CD14-positive monocyte (primary cell): ENCODE measurements at regions not wholly inside any gene's neighbourhood (a gene's known extent, or its start where the extent isn't known, plus 50 kb on each side); places are given as distances from the start of the nearest gene placed in this dataset.
A peak's percentile ranks its signal among the peaks of the same experiment; 100 is the strongest.

Experiments
- DNase-seq, 3 donors: peaks; one replicate each; pipeline ENCODE4 v3.0.0-alpha.2; 2011 to 2022
- H2AFZ ChIP-seq: 2 replicates; pipeline ENCODE4 v1.6.0; 2012; ENCODE audit warnings: mild to moderate bottlenecking, low read depth, low read length, inconsistent platforms; ENCODE audit not compliant: insufficient read depth, poor library complexity, severe bottlenecking
- H3K27ac ChIP-seq, 2 donors: 1 replicate in 1 of 2; 2 replicates in 1 of 2; pipeline ENCODE4 v1.5.1; 2012 to 2013; ENCODE audit warnings: low read length in 2 of 2, control low read depth in 1 of 2, inconsistent platforms in 1 of 2, low read depth in 1 of 2, mild to moderate bottlenecking in 1 of 2
- H3K27me3 ChIP-seq, 2 donors: one replicate each; pipeline versions ENCODE4 v1.6.0 to v1.6.1; 2011 to 2013; ENCODE audit warnings: low read length in 2 of 2; ENCODE audit not compliant: control insufficient read depth in 2 of 2, insufficient read depth in 2 of 2
- H3K36me3 ChIP-seq, 2 donors: replicated peaks in 1 of 2; 1 replicate in 1 of 2; 2 replicates in 1 of 2; pipeline versions ENCODE4 v1.5.1 to v1.6.1; 2012 to 2013; ENCODE audit warnings: low read length in 2 of 2, control low read depth in 1 of 2, inconsistent platforms in 1 of 2, mild to moderate bottlenecking in 1 of 2; ENCODE audit not compliant: insufficient read depth in 2 of 2, control insufficient read depth in 1 of 2
- H3K4me1 ChIP-seq, 2 donors: 1 replicate in 1 of 2; 2 replicates in 1 of 2; pipeline versions ENCODE4 v1.5.1 to v1.6.1; 2012 to 2013; ENCODE audit warnings: low read length in 2 of 2, control low read depth in 1 of 2, inconsistent platforms in 1 of 2, mild to moderate bottlenecking in 1 of 2, moderate library complexity in 1 of 2; ENCODE audit not compliant: insufficient read depth in 2 of 2, control insufficient read depth in 1 of 2
- H3K4me2 ChIP-seq: replicated peaks from 2 replicates; pipeline ENCODE3; 2012; ENCODE audit warnings: low read length, moderate library complexity, mild to moderate bottlenecking; ENCODE audit not compliant: poor library complexity, severe bottlenecking; ENCODE audit errors: extremely low read depth
- H3K4me3 ChIP-seq, 3 experiments: fragments of 200-600 bp in 1 of 3; sonication (generic) in 1 of 3; replicated peaks in 1 of 3; 1 replicate in 2 of 3; 2 replicates in 1 of 3; pipeline ENCODE4 v1.5.1; 2011 to 2013; ENCODE audit warnings: low read length in 3 of 3, mild to moderate bottlenecking in 3 of 3, control low read depth in 2 of 3, low read depth in 2 of 3, inconsistent platforms in 1 of 3, moderate library complexity in 1 of 3
- H3K79me2 ChIP-seq: 2 replicates; pipeline ENCODE4 v1.6.0; 2012; ENCODE audit warnings: mild to moderate bottlenecking, control low read depth, inconsistent platforms, low read length, moderate library complexity; ENCODE audit not compliant: insufficient read depth
- H3K9ac ChIP-seq: 2 replicates; pipeline ENCODE4 v1.6.0; 2017; ENCODE audit warnings: low read length, mild to moderate bottlenecking; ENCODE audit not compliant: insufficient read depth, poor library complexity, severe bottlenecking
- H3K9me3 ChIP-seq, 2 donors: replicated peaks in 1 of 2; 1 replicate in 1 of 2; 2 replicates in 1 of 2; pipeline versions ENCODE4 v1.5.1 to v1.6.1; 2012 to 2013; ENCODE audit warnings: low read length in 2 of 2, control low read depth in 1 of 2; ENCODE audit not compliant: control insufficient read depth in 1 of 2, insufficient read depth in 1 of 2
- H4K20me1 ChIP-seq: 2 replicates; pipeline ENCODE4 v1.6.0; 2012; ENCODE audit warnings: mild to moderate bottlenecking, low read length, control low read depth, moderate library complexity; ENCODE audit not compliant: insufficient read depth
- H3K27ac Mint-ChIP-seq, 7 donors: one replicate each; pipeline ENCODE4 v1.8.0; 2020; ENCODE audit warnings: mild to moderate bottlenecking in 7 of 7, mixed read lengths in 7 of 7, moderate library complexity in 6 of 7, inconsistent platforms in 2 of 7
- H3K27me3 Mint-ChIP-seq, 3 donors: one replicate each; pipeline ENCODE4 v1.8.0; 2021 to 2022; ENCODE audit warnings: low read depth in 3 of 3, mild to moderate bottlenecking in 3 of 3, mixed read lengths in 3 of 3, moderate library complexity in 3 of 3, inconsistent platforms in 1 of 3
- H3K36me3 Mint-ChIP-seq, 2 donors: one replicate each; pipeline ENCODE4 v1.8.0; 2020; ENCODE audit warnings: mixed read lengths in 2 of 2, inconsistent platforms in 1 of 2, mild to moderate bottlenecking in 1 of 2
- H3K4me1 Mint-ChIP-seq: one replicate; pipeline ENCODE4 v1.8.0; 2020; ENCODE audit warnings: mild to moderate bottlenecking, mixed read lengths
- H3K4me3 Mint-ChIP-seq, 2 donors: one replicate each; pipeline ENCODE4 v1.8.0; 2020; ENCODE audit warnings: mild to moderate bottlenecking in 2 of 2, mixed read lengths in 2 of 2, moderate library complexity in 1 of 2
- H3K9me3 Mint-ChIP-seq, 7 donors: one replicate each; pipeline ENCODE4 v1.8.0; 2020 to 2022; ENCODE audit warnings: mixed read lengths in 7 of 7, mild to moderate bottlenecking in 6 of 7, moderate library complexity in 6 of 7, inconsistent platforms in 2 of 7
- WGBS: methylation state at CpG from one replicate; pipeline ENCODE4 v1.1.5; 2013; ENCODE audit warnings: missing lambda C conversion rate; ENCODE audit not compliant: insufficient coverage; 5-methylcytosine and 5-hydroxymethylcytosine counted together
- intact Hi-C, 2 donors: fragments of 100-400 bp; cut with micrococcal nuclease; formaldehyde crosslinking; loops; one replicate each; pipeline versions ENCODE4 v1.15.0 to v1.15.1; 2023
- TF ChIP-seq, protein P1 (sequence below): fragments of 200-600 bp; IDR thresholded peaks from one replicate; pipeline ENCODE4 v1.8.0; 2022; ENCODE audit warnings: antibody characterized with exemption, mild to moderate bottlenecking

DNA sequence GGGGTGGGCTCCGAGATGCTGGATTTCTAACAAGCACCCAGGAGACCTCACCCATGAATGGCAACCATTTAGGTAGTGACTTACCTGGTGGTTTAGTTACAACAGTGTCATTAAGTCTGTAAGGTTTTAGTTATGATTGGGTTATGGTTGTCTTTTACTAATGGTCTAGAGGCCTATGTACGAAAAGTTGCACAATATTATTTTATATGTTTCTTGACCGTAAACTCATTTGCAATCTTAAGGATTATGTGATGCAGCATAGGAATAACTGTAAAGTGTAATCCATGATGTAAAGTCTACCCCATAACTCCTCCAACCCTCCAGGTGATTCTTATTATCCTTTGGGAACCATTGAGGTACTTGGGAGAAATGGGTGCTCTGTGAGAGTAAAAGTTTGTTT is 155.4 kb upstream of the ZEB2 start:
- H3K27me3 ChIP-seq: no peaks in the 10 kb centered on the region
- peaks cover 28 to 42% of the 10 kb centered on the region in 2 donors for H3K4me1 ChIP-seq
- no peak overlapping the region for H3K4me2 ChIP-seq
- H3K27ac ChIP-seq: no peak overlapping the region
- Mint-ChIP-seq H3K4me3 (no peak overlapping the region), H3K4me1 (peaks cover 45% of the 10 kb centered on the region), H3K27me3 (no peaks in the 10 kb centered on the region), H3K36me3 (no peaks in the 10 kb centered on the region), H3K9me3 (no peaks in the 10 kb centered on the region), H3K27ac (peak overlapping the region in 4 of 7 donors; percentile 25 to 66 (median 46))
- no peak for DNase-seq
- peaks cover 1% of the 10 kb centered on the region for H3K79me2 ChIP-seq
- H3K36me3 ChIP-seq: no peaks in the 10 kb centered on the region
- no CpG with 5 or more reads among the region's 3 CpGs for WGBS
- intact Hi-C loops: no loop called here
- no peaks in the 10 kb centered on the region for H3K9me3 ChIP-seq
- H4K20me1 ChIP-seq: no peaks in the 10 kb centered on the region
- TF ChIP-seq, protein P1, sequence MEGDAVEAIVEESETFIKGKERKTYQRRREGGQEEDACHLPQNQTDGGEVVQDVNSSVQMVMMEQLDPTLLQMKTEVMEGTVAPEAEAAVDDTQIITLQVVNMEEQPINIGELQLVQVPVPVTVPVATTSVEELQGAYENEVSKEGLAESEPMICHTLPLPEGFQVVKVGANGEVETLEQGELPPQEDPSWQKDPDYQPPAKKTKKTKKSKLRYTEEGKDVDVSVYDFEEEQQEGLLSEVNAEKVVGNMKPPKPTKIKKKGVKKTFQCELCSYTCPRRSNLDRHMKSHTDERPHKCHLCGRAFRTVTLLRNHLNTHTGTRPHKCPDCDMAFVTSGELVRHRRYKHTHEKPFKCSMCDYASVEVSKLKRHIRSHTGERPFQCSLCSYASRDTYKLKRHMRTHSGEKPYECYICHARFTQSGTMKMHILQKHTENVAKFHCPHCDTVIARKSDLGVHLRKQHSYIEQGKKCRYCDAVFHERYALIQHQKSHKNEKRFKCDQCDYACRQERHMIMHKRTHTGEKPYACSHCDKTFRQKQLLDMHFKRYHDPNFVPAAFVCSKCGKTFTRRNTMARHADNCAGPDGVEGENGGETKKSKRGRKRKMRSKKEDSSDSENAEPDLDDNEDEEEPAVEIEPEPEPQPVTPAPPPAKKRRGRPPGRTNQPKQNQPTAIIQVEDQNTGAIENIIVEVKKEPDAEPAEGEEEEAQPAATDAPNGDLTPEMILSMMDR: no peak
- H3K4me3 ChIP-seq: no peak overlapping the region
- H2AFZ ChIP-seq: no peak overlapping the region
- H3K9ac ChIP-seq: no peak overlapping the region

DNA sequence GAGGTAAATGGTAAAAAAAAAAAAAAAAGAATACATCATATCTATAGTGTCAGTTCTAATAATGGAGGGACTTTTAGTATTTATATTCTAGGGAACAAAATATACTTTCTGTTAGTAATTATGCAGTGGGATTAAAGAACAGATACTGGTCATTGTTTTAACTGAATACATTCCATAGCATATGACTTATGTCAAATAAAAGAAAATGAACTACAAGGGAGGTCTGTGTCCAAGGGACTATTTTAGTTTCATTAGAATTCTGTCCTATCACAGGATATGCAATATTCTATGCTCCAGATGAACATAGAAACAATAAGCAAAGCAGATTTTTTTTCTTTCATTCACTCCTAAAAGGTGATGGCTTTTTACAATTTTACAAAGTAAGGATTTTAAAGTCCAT is 154.2 kb upstream of the ZEB2 start:
- Mint-ChIP-seq H3K4me3 (no peak overlapping the region), H3K4me1 (peaks cover 57% of the 10 kb centered on the region), H3K36me3 (peaks cover 0 to 4% of the 10 kb centered on the region in 2 donors), H3K27me3 (no peaks in the 10 kb centered on the region), H3K27ac (no peak overlapping the region), H3K9me3 (peaks cover 0 to 3% (median 0%) of the 10 kb centered on the region in 7 donors)
- Histone ChIP-seq H3K9me3 (no peaks in the 10 kb centered on the region), H3K4me1 (peaks cover 40 to 54% of the 10 kb centered on the region in 2 donors), H3K27me3 (no peaks in the 10 kb centered on the region), H2AFZ (no peak overlapping the region), H4K20me1 (no peaks in the 10 kb centered on the region), H3K36me3 (no peaks in the 10 kb centered on the region), H3K4me3 (no peak overlapping the region), H3K27ac (no peak overlapping the region), H3K4me2 (no peak overlapping the region), H3K9ac (no peak overlapping the region), H3K79me2 (peaks cover 8% of the 10 kb centered on the region)
- no peak for DNase-seq
- intact Hi-C loops: no loop called here
- TF ChIP-seq, protein P1: no peak
